ENCODE measurements at regions not wholly inside any gene's neighbourhood (a gene's known extent, or its start where the extent isn't known, plus 50 kb on each side); places are given as distances from the start of the nearest gene placed in this dataset.

GRCh38 chr2:49219741-49220140, 65.4 kb upstream of the FSHR start:
- Mint-ChIP-seq H3K27ac (no peak overlapping the region), H3K4me1 (no peaks in the 10 kb centered on the region), H3K27me3 (no peaks in the 10 kb centered on the region), H3K4me3 (no peak overlapping the region), H3K9me3 (peaks cover 0 to 4% of the 10 kb centered on the region in 2 donors)
- ATAC-seq (no peak), DNase-seq (no peak)

- no peak for DNase-seq
- no peaks in the 10 kb centered on the region for H3K27me3 Mint-ChIP-seq
- no peak for ATAC-seq
- H3K27ac Mint-ChIP-seq: no peak overlapping the region
- no peak overlapping the region for H3K4me3 Mint-ChIP-seq
- peaks cover 7% of the 10 kb centered on the region in 2 donors for H3K9me3 Mint-ChIP-seq
- H3K4me1 Mint-ChIP-seq: no peaks in the 10 kb centered on the region
Measured at GRCh38 chr2:49210191-49210590, 55.9 kb upstream of the FSHR start.

- H3K4me1 Mint-ChIP-seq: no peaks in the 10 kb centered on the region
- H3K27me3 Mint-ChIP-seq: no peaks in the 10 kb centered on the region
- no peak overlapping the region for H3K4me3 Mint-ChIP-seq
- H3K27ac Mint-ChIP-seq: no peak overlapping the region
- DNase-seq: no peak
- no peak for ATAC-seq
- H3K9me3 Mint-ChIP-seq: peaks cover 0 to 6% of the 10 kb centered on the region in 2 donors
Measured at GRCh38 chr2:49207204-49207603, 52.9 kb upstream of the FSHR start.

Measured in stimulated activated naive CD8-positive, alpha-beta T cell treated with anti-CD3 and anti-CD28 coated beads, Interleukin-15, amount 100 ng/mL, for 72 hours (primary cell).